Right lung (tissue), 2 donors: ENCODE measurements at regions not wholly inside any gene's neighbourhood (a gene's known extent, or its start where the extent isn't known, plus 50 kb on each side); places are given as distances from the start of the nearest gene placed in this dataset.
"Not testable (repeated sequence)": the region's sequence is repeated elsewhere in the genome, so short reads cannot be mapped to it uniquely, and the experiment has no call there.

Experiments
- DNase-seq, 2 donors: peaks; one replicate each; pipeline ENCODE4 v3.0.0-alpha.2; 2013

DNA sequence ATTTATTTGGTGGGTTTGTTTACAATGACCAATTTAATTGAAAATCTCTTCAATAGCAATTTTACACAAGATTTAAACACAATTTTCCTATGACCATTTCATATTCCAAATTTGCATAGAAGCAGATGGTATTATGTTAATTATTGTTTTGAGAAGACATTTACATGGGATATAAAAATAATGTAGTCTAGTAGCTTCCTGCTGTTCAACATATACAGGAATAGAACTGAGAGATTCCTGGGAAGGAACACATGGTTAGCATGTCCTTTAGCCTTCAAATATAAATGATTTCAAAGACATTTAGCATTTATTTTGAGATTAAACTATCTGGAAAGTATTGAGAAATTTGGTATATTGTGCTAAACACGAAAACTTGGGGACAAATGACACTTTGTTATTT is 129.6 kb downstream of the KCNE4 start:
- DNase-seq: no peak

DNA sequence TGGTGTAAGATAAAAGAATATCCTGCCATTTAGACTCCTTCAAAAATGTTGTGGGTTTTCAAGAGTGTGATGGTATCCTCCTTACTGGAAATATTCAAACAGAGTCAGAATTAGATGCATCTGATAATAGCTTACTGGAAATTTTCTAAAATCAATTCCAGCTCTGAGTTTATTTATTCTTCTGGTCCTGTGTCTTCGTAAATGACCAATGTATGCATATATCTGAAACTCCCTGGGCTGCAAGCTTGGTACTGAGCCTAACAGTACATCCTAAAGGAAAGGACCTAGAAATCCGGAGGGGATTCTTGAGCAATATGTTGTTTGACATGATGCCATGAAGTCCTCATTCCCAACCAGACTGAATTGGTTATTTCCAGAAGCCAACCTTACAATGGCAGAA is 130.4 kb downstream of the KCNE4 start:
- no peak for DNase-seq

DNA sequence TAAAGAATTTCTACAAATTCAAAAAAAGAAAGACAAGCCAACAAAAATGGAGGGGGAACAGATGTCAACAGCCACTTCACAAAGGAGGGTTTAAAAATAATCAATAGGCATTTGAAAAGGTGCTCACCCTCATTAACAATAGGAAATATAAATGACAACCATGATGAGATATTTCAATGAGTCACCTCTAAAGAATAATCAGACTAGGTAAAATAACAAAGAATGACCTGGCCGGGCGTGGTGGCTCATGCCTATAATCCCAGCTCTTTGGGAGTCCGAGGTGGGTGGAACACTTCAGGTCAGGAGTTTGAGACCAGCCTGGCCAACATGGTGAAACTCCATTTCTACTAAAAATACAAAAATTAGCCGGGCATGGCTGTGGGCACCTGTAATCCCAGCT is 133.6 kb downstream of the KCNE4 start:
- no peak for DNase-seq

DNA sequence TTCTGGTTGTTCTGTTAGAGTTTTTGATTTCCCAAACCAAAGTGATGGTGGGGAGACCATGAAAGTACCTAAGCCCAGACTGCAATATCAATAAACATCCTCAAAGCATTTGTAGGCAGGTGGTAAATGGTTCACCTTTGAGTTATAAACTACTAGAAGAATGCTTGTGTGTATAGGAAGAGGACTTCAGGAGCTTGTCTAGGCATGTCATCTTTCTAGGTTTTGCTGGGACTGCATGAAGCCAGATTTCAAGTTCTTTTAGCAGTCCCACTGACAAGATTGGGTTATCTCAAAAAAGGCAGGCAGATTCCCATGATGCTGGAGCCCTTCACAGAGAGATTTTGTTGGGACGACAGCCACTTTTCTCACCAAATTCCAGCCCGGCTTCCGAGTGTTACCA is 135.3 kb downstream of the KCNE4 start:
- no peak for DNase-seq

DNA sequence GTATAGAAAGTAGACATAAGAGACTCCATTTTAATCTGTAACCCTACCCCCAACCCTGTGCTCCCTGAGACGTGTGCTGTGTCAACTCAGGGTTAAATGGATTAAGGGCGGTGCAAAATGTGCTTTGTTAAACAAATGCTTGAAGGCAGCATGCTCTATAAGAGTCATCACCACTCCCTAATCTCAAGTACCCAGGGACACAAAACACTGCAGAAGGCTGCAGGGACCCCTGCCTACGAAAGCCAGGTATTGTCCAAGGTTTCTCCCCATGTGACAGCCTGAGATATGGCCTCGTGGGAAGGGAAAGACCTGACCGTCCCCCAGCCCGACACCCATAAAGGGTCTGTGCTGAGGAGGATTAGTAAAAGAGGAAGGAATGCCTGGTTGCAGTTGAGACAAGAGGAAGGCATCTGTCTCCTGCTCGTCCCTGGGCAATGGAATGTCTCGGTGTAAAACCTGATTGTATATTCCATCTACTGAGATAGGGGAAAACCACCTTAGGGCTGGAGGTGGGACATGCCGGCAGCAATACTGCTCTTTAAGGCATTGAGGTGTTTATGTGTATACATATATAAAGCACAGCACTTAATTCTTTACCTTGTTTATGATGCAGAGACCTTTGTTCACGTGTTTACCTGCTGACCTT is 138.7 kb downstream of the KCNE4 start:
- DNase-seq: not testable (repeated sequence)

DNA sequence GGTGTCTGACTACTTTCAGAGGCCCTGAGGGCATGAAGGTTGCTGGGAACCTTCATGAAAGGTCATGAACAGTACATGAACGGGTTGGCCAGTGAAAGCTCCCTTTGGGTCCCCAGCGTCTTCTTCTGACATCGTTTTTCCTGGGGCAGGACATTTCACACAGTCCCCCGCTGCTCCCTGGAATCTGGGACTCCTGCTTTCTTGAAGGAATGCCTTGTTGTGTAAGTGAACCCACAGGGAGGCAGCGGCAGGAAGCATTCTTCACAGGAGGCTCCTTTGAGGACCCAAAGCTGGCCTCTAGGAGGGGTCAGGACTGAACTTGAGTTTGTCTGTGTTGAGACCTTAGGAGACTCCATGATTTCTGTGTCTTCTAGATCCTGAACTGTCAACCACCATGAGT is 144.3 kb downstream of the KCNE4 start:
- DNase-seq: no peak

DNA sequence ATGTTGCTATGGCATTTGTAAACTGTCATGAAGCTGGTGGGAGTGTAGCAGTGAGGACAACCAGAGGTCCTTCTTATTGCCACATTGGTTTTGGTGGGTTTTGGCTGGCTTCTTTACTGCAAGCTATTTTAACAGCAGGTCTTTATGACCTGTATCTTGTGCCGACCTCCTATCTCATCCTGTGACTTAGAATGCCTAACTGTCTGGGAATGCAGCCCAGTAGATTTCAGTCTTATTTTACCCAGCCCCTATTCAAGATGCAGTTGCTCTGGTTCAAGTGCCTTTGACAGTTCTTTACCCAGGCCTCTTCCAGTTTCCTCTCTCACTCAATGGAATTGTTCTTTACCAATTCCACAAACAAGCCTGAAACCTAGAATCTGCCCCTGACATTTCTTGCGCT is 145.1 kb downstream of the KCNE4 start:
- no peak for DNase-seq

DNA sequence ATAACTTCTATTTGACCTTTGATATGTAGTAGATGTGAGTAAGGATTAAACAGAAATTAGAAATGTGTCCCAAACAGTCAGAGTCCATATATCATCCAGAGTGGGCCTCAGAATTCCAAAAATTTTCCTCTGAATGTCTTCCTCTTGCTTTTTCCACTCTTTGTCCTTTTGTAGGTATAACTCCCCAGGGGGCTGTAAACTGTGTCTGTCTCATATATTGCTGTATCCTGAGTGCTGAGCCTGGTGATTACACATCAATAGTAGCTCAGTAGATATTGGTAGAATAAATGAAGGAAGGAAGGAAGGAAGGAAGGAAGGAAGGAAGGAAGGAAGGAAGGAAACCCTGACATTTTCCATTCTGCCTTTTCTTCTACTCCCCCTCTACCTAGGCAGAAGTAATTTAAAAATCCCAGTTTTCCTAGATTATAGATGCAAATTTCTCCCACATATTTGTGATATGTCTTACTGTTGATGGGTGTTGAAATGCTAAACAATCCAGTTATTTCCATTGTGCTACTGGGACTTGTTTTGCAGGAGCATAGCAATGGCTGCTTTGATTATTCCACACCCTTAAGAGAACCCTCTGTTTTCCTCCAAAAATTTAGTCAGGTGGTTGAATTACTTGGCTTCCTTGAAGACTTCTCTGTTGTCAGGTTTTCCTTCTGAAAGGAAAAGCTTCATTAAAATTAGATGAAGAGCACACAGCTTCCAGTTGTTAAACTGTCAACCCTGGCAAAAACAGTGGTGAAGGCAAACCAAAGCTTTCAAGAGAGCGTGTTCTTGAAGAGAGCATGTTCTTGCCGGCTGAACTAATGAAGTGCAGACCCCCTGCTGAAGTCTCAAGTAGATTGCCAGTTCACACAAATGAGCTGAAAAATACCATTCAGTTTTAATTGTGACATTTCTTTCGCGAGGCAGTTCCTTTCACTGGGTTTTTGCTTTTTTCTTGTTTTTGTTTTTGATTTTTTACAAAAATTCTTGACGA is 147.8 kb downstream of the KCNE4 start:
- no peak for DNase-seq

DNA sequence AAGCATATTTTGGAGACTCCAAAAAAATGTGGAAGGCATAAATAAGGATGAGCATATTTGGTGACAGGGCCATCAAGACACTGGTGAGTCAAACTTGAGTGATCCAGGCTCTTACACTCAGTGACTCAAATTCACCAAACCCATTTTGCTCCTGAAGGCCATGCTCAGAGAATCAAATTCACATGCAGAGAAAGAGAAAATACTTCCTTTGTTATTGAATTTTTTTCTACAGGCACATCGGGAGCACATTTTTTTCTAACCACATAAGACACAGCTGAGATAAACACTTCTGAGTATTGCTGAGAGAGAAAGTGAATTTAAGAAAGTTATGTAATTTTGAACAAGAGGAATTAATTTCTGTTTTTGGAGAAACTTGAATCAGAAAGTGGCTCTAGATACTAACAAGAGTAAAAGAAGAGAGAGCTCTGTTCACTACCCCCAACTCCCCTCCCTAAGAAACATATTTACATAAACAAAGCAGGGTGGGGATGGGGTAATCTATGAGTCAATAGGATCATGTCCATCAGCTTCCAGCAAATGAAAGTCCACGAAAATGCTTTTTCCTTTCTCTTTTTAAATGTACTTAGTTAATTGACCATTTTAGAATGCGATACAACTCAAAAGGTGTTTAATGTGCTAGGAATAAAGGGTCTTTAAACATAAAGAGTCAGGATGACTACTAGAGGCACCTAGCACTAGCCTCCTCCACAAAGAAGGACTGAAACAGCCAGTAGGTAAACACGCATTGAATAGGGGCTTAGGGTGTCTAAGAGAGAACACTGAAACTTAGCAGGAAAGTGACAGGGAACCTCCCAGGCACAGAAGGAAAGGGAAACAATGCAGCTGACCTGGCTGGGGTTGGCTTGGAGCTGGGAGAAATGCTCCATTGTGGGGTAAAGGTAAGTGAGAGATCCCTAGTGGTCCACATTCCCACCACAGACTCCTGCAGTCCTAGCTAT is 152.3 kb downstream of the KCNE4 start:
- no peak for DNase-seq

DNA sequence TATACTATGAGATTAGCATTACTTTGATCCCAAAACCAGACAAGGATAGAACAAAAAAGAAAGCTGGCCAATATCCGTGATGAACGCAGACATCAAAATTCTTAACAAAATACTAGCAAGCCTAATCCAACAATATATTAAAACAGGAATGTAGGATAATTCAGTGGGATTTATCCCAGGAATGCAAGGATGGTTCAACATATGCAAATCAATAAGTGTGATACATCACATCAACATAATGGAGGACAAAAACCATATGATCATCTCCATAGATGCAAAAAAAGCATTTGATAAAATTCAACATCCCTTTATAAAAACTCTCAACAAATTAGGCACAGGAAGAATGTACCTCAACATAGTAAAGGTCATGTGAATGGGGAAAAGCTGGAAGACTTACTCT is 158.5 kb downstream of the KCNE4 start:
- DNase-seq: no peak

DNA sequence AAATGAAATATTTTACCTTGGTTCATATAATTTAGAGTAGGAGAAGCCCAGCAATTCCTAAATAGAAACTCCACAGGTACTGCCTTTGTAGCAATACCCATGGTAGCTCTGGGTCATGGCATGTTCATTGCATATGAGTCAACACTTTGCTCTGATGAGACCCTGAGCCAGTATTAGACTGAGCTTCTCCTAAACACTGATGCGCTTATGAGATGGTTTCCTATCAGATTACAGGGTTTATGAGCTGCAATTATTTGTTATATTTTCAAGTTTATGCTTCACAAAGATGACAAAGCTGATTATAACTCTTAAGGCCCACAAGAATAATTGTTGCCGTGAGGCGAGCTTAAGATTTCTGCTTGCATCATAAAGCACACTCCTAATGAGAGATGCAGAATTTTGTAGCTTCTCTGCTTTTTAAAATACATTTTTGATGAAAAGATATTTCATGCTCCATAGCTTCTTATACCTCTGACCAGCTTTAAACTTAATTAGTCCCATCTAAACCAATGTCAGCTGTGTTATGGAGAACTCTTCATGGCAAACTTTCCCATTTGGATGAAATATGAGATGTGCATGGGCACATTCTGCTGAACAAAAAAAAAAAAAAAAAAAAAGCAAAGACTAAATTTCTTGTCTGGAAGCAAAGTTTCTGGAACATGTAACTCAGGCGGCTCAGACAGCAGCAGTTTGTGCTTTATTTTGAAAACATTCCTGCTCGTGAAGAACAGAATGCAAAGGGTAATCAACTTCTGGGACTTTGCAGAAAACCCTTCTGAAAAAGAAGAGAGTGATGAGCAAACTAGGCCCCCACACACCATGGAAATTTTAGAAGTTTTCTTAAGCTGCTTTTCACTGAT is 162.6 kb downstream of the KCNE4 start:
- no peak for DNase-seq

DNA sequence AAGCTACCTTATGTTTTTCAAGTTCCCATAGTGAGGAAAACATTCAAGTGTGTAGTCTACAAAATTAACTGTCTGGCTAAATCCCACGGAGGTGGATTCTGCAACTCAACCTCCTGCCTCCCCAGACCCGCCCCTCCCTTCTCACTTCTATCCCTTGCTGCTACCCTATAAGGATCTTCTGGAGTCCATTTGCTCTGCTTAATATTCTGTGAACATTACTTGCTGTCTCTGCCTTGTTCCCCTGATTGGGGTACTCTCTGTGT is 163.2 kb downstream of the KCNE4 start:
- DNase-seq: no peak

DNA sequence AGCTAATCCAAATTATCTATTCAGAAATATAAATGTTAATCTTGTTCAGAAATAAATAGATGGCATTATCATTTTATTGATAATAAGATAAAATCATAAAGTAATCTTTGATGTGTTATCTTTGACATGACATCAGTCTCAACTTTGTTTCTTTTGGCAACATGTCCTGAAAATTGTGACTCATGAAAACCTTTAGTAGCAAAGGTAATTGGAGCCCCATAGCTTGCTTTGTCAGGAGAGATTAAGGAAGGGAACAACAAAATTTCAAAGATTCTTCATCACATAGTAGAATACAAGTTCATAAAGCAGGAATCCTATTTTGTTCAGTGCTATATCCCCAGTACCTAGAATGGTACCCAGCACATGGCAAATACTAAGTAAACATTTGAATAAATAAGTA is 165.4 kb downstream of the KCNE4 start:
- DNase-seq: no peak

DNA sequence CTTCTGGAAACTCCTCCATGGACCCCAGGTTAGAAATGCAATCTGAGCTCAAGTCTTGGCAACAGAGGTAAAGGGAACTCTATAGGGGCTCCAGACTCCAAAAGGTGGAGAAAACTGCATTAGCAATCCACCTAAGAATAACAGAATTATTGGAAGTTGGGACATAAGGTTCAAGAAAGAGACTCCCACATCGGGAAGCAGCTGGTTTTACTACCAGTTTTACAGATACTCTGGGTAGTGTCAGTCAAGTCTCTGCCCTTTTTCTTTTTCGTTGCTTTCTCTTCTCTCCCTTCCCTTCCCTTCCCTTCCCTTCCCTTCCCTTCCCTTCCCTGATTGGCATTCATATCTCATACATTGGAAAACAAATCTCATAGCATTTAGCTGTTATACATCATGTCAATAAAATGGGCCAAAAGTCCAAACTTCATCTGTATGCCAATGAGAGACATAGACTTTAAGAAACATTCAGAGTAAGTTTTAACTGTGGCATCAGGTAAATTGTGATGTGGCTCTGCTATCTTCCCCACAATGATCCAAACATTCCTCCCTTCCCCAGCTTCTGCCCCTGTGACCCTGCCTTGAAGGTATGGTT is 166.7 kb downstream of the KCNE4 start:
- no peak for DNase-seq

DNA sequence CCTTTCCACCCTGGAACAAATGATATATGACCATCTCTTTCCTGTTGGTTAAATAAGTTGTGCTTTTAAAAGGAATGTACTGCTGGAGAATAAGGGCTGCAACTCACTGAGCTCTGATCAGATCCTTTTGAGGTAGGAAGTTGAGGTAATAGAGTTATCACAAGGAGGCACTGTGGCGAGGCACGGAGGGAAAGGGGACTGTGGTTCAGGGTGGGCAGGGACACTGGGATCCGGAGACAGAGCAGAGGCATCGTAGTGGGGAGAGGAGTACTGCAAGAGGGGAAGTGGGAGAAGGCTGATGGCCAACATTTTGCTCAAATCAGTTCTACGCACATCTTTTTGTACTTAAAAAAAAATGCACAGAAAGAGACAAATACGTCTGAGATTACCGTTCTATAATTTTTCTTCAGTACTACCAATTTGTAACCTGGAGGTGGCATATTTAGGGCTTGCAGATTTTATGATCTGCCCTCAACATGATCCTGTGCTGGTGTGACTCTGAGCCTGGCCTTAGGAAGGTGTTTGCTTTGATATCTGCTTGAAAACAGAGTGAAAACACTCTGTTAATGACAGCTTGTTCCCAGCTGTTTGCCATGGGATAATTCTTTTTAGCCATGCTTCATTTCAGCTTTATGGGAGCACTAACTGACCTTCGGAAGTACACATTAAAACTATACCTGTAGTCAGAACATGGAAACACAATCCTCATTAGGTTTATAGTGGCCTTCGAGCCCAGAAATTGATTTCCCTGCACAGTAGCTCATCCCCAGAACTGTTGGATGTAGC is 168.1 kb downstream of the KCNE4 start:
- no peak for DNase-seq

DNA sequence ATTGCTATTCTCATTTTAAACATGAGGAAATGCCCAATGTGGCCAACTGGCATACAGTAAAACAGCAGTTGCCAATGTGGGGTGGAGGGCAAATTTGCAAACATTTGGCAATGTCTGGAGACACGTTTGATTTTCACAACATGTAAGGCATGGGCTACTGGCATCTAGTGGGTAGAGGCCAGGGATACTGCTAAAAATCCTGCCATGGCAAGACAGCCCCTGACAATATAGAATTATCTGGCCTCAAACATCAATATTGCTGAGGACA is 168.6 kb downstream of the KCNE4 start:
- no peak for DNase-seq

DNA sequence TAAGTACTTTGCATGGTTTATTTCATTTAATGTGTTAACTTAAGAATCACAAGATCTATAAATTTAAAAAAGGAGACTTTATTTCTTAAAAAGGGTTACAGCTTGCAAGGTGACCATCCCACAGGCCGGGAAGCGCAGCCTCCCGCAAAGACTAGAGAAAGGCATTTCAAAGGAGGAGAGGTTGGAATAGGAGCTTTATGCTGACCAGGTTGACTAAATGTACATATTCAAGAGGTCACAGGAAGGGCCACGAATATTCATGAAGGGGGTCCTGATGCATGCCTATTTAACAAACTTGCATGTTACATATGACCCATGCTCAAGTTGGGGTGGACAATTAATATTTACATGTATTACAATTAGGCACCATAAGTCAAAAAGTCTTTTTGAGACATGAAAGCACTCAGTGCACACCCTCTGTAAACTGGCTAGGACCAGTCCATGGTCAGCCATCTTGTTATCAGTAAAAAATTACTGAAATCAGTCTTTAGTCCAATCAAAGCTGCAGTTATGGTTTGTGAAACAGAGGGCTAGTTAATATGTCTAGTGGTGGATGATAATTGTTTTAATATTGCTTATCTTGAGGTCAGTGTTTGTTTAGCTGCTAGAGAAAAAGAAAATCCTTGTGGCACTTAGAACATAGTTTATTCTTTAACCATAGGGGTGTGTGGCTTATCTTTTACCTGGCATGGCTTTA is 169.3 kb downstream of the KCNE4 start:
- no peak for DNase-seq

DNA sequence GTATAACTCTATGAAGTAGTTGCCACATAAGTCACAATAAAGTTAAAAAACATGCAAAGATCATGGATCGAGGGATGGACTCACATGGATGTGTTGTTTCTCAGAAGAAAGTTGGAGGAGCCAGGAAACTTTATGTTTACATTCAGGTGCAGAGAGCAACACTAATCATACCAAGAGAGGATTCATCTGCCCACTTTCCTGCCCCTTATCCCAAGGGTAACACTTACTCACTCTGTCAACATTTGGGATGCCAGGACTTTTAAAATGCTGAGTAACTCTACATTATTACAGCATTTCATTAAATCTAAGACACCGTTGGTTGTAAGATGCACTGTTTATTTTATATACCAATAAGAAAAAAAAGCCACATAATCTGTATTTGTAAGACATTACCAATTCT is 170.4 kb downstream of the KCNE4 start:
- no peak for DNase-seq

DNA sequence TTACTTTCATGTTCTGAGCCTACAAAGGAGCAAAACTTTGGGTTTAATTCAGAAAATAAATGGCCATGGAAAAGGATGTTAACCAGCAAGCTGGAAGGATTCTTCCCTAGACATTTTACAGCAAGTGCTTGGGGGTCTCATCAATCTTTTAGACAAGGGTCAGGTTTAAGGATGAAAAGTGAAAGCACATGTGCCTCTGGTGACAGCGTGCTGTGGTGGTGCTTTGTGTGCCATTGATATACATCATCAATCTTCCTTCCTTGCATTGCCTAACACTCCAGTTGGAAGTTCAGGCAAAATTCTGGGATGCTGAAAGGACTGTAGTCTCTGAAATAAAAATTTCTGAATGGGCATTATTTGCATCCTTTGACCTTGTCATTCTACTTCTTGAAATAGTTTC is 171.2 kb downstream of the KCNE4 start:
- no peak for DNase-seq

DNA sequence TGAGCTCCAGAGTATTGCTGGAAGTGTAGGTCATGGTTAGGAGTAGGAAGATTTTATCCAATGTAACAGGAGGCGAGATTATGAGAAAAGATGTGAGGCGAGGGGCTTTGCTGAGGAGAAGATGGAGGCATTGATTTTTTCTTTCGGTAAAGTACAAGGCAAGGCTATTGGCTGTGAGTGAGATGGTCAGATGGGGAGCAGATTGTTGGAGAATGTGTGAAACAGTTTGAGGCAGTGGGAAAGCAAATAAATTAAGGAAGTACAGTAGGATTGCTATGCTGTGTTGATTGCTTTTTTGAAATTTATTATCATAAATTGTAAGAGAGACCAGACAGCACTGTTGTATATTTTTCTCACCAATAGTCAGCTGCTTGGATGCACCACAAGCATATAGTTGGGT is 173.3 kb downstream of the KCNE4 start:
- DNase-seq: no peak
